HG03558 (cell line): ENCODE measurements at regions not wholly inside any gene's neighbourhood (a gene's known extent, or its start where the extent isn't known, plus 50 kb on each side); places are given as distances from the start of the nearest gene placed in this dataset.
"Not testable (repeated sequence)": the region's sequence is repeated elsewhere in the genome, so short reads cannot be mapped to it uniquely, and the experiment has no call there.

Experiments used
- ATAC-seq: cut with Tn5 transposase; IDR thresholded peaks from one replicate; pipeline ENCODE4 v1.9.1; 2021; ENCODE audit warnings: moderate number of reproducible peaks; ENCODE audit not compliant: unreplicated experiment; ENCODE audit errors: extremely low read depth

DNA sequence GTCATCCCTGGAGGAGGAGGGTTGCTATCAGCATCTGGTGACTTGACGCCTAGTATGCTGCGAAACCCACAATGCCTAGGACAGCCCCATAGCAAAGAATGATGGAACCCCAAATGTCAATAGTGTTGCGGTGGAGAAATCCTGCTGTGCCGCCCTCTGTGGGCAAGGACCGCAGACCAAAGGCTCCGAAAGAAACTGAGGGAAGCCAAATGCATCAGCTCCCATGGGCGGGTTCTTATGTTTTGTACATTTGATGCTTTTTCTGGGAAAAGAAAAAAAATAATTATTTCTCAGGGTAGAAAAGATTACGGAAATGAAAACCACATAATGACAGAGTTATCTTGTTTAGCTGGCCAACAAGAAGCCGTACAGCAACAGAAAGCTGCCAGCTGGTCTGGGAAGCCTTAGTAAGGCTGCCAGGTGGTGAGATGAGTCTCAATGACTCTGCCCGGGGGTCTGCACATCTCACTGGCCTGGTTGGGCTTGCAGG, 95.0 kb upstream of the TBL1X start:
- no peak for ATAC-seq

- no peak for ATAC-seq
These were observed 94.0 kb upstream of the TBL1X start for GRCh38 chrX:9370893-9371292.

DNA sequence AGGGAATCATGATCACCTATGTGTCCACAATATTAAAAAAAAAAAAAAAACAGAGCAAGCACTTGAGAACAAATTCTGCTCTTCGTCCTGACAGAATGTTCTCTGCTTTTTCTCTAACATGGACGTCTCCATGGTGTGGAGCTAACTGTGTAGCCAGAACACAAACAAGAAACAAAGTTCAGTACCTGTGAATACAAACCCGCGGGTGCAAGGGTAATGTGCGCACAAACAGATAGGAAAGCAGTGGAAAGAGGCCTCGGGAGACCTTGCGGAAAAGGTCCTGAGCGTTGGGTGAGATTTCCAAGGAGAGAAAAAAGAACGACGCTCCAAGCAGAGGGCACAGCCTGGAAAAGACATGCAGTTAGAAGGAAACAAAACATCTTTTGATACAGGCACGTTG, 92.0 kb upstream of the TBL1X start:
- ATAC-seq, result no peak

GRCh38 chrX:9373789-9374188, 91.1 kb upstream of the TBL1X start:
- ATAC-seq, result no peak

DNA sequence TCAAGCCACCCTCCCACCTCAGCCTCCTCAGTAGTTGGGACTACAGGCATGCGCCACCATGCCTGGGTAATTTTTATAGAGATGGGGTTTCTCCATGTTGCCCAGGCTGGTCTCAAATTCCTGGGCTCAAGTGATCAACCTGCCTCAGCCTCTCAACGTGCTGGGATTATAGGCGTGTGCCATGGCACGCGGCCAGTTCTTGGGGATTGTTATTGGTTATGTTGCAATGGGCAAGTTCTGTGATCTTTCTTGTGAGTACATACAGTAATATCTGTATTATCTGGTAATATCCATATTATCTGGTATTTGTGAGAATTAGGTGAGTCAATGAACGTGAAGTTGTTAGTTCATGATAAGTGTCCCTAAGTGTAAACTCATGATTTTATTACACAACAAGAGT, 90.3 kb upstream of the TBL1X start:
- no peak for ATAC-seq

- no peak for ATAC-seq
These were observed 88.7 kb upstream of the TBL1X start for GRCh38 chrX:9376111-9376510.

GRCh38 chrX:9377216-9377615, 87.6 kb upstream of the TBL1X start:
- ATAC-seq, result not testable (repeated sequence)

GRCh38 chrX:9378980-9379696, 85.7 kb upstream of the TBL1X start:
- ATAC-seq, result no peak

GRCh38 chrX:9379697-9380551, 84.9 kb upstream of the TBL1X start:
- no peak for ATAC-seq

GRCh38 chrX:9383655-9384054, 81.2 kb upstream of the TBL1X start:
- ATAC-seq, result no peak

DNA sequence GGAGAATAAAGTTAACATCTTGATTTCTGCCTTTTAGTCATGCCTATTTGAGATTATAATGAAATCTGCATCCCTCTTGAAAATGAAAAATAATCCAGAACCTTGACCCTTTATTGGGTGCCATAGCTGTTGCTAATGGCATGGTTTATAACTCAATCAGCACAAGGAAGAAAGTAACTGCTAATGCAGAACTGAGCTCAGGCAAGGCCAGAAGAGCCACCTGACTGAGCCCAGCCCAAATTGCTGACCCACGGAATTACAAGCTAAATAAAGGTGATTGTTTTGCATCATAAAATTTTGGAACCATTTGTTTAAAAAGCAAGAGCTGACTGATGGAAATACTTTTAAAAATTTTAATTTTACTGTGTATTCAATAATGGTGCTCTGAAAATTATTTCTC, 76.4 kb upstream of the TBL1X start:
- no peak for ATAC-seq

DNA sequence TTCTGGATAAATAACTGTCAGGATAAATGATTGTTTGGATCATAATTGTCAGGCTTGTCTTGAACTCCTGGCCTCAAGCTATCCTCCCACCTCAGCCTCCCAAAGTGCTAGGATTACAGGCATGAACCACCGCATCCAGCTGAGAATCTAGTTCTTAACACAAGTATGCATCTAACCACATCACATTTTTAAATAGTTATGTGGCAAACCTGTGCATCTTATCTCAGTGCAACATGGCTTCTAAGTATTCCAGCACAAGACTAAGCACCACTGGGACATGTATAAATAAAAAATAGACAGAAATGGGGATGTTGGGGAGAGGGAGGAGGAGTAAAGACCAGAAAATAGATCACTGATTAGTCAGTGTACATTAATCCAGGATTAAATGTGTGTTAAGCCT, 74.7 kb upstream of the TBL1X start:
- ATAC-seq, result no peak

DNA sequence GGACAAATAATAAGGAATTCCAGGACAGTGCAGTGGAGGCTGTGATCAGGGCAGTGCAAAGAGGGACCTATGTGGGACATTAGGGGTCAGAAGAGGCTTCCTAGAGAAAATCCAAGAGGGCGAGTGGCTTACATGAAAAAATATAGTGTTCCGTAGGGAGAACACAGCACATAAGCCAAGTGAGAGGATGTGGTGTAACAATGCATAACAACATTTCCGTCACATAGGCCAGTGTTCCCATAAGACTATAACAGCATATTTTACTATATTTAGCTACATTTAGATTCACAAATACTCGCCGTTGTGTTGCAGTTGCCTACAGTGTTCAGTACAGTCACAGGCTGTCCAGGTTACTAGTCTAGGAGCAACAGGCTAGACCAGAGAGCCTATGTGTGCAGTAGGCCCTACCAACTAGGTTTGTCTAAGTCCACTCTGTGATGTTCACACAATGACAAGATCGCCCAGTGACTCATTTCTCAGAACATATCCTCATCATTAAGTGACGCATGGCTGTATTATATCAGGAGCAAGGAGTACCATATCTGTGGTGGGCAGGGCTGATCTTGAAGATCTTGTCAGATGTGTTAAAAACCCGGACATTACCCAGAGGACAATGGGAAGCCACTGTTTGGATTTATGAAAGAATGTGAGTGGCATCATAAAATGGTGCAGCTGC, 74.0 kb upstream of the TBL1X start:
- ATAC-seq, result no peak

GRCh38 chrX:9392445-9392844, 72.4 kb upstream of the TBL1X start:
- ATAC-seq, result no peak

GRCh38 chrX:9393571-9393970, 71.3 kb upstream of the TBL1X start:
- ATAC-seq, result no peak

DNA sequence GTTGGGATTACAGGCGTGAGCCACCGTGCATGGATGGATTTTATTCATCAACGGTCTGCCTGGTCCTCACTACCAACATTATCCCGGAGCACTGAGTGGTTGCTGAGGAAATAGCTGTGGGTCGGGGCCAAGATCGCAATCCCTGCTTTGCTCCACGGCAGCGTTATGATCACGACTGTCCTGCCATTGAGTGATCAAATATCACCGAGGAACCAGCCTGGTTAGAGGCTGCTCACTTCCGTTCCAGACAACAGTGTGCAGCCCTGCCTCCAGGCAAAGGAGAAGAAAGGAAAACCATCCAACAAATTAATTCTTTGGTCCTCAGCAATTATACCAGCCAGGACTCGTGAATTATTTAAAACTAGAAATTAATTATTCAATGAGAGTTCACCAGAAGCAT, 70.6 kb upstream of the TBL1X start:
- no peak for ATAC-seq

GRCh38 chrX:9396930-9397329, 67.9 kb upstream of the TBL1X start:
- no peak for ATAC-seq

- ATAC-seq, result no peak
These were observed 63.8 kb upstream of the TBL1X start for GRCh38 chrX:9401051-9401450.

GRCh38 chrX:9403374-9403773, 61.5 kb upstream of the TBL1X start:
- no peak for ATAC-seq

- not testable (repeated sequence) for ATAC-seq
These were observed 59.2 kb upstream of the TBL1X start for GRCh38 chrX:9405635-9406034.

GRCh38 chrX:9410889-9411288, 54.0 kb upstream of the TBL1X start:
- not testable (repeated sequence) for ATAC-seq
